Calu3 (cell line): ENCODE measurements at regions not wholly inside any gene's neighbourhood (a gene's known extent, or its start where the extent isn't known, plus 50 kb on each side); places are given as distances from the start of the nearest gene placed in this dataset.

Experiments used
- BruUV-seq: library from RNA; stranded (reverse); fragments of 400-500 nt; replicated peaks from 2 replicates; lab custom pipeline; 2021; lab: Mats Ljungman, UMichigan
- CTCF ChIA-PET: fragments of 300-600 bp; sonication (Branson Sonifier 250); formaldehyde crosslinking; loops from one replicate; lab custom pipeline; 2022; ENCODE audit warnings: antibody characterized with exemption; lab: Charles Lee
- DNase-seq: peaks from one replicate; pipeline ENCODE4 v3.0.0; 2022
- H3K27ac Mint-ChIP-seq: one replicate; pipeline ENCODE4 v1.8.0; 2022; ENCODE audit warnings: mixed read lengths; ENCODE audit not compliant: unreplicated experiment
- H3K27me3 Mint-ChIP-seq: one replicate; pipeline ENCODE4 v1.8.0; 2022; ENCODE audit warnings: mixed read lengths; ENCODE audit not compliant: unreplicated experiment
- H3K36me3 Mint-ChIP-seq: one replicate; pipeline ENCODE4 v1.8.0; 2022; ENCODE audit warnings: mild to moderate bottlenecking, moderate library complexity, mixed read lengths; ENCODE audit not compliant: insufficient read depth, unreplicated experiment
- H3K4me1 Mint-ChIP-seq: one replicate; pipeline ENCODE4 v1.8.0; 2022; ENCODE audit warnings: mild to moderate bottlenecking, low read depth, mixed read lengths; ENCODE audit not compliant: unreplicated experiment
- H3K4me3 Mint-ChIP-seq: one replicate; pipeline ENCODE4 v1.8.0; 2022; ENCODE audit warnings: mild to moderate bottlenecking, low read depth, moderate library complexity, mixed read lengths; ENCODE audit not compliant: unreplicated experiment
- H3K9me3 Mint-ChIP-seq: one replicate; pipeline ENCODE4 v1.8.0; 2022; ENCODE audit warnings: low read depth, mixed read lengths; ENCODE audit not compliant: unreplicated experiment
- CTCF ChIP-seq: fragments of 200-600 bp; IDR thresholded peaks from one replicate; pipeline ENCODE4 v1.8.0; 2022; ENCODE audit warnings: antibody characterized with exemption; ENCODE audit not compliant: unreplicated experiment
- intact Hi-C: fragments of 100-400 bp; cut with micrococcal nuclease; formaldehyde crosslinking; loops from one replicate; pipeline ENCODE4 v1.10.0; 2022; ENCODE audit not compliant: unreplicated experiment

DNA sequence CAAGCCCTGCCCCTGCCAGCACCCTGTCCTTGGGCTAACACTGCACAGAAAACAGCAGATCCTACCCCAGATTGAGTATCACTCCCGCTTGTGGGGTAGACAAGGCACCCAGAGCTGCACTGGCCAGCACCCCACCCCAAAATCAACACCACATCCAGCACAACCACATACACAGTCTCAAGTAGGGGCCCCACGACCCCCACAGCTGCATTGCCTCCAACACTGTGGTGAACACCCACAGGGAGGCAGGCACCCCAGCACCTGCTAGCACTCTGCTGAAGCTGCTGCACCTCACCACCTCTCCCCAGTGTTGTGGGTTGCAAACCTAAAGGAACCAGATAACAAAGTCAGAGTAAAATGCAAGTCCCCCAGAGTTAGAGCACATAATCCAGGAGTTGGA, 589.9 kb downstream of the PCDH19 start:
- DNase-seq = no peak
- no TSS peak for BruUV-seq
- CTCF ChIA-PET = no interaction called here

DNA sequence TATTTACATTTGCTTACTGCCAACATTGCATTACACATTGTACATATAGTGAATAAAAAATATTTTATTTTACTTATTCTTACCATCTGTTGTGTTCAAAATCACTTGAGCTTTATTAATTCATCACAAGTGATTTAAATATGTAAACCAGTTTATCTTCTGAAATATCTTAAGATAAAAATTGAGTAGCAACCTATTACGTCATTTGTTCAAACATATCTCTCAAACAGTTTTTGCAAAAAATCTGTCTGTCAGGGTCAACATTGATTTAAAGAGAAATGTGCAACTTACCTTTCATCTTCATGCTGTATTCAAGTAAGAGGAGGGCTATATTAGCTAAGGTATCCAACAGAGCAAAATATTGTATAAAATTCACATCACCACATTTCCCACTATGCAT, 610.1 kb downstream of the PCDH19 start:
- BruUV-seq = no TSS peak
- Mint-ChIP-seq H3K27me3 (no peaks in the 10 kb centered on the region), H3K36me3 (no peaks in the 10 kb centered on the region), H3K4me1 (no peaks in the 10 kb centered on the region), H3K9me3 (no peaks in the 10 kb centered on the region), H3K27ac (no peak overlapping the region), H3K4me3 (no peak overlapping the region)
- no peak for TF ChIP-seq CTCF
- intact Hi-C loops = no loop called here
- no peak for DNase-seq
- CTCF ChIA-PET = no interaction called here

More for the DNA sequence above, 589.9 kb downstream of the PCDH19 start:
- Mint-ChIP-seq H3K4me3 (no peak overlapping the region), H3K9me3 (peaks cover 11% of the 10 kb centered on the region), H3K27me3 (no peaks in the 10 kb centered on the region), H3K36me3 (no peaks in the 10 kb centered on the region), H3K4me1 (no peaks in the 10 kb centered on the region), H3K27ac (no peak overlapping the region)
- TF ChIP-seq CTCF = no peak
- intact Hi-C loops = no loop called here

DNA sequence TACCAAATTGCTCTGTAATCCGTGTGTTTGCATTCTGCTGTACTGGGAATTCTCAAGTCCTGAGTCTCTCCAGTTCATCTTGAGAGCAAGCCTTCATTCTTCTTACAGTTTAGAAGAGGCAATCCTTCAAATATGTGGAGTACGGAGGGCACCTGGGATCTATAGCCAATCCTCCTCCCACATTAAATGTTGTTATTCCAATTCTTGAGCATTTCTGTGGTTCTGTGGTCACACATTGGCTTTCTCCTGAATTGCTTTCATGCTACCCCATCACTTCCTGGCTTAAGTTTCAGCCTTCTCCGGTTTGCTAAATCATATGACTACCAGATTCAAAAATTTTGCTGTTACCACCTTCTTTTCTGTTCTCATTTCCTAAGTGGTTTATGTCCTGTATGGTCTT, 611.1 kb downstream of the PCDH19 start:
- intact Hi-C loops = no loop called here
- CTCF ChIA-PET = no interaction called here
- DNase-seq = no peak
- no peaks in the 10 kb centered on the region for H3K27me3 Mint-ChIP-seq
- H3K9me3 Mint-ChIP-seq = no peaks in the 10 kb centered on the region
- no peak for TF ChIP-seq CTCF
- H3K4me1 Mint-ChIP-seq = no peaks in the 10 kb centered on the region
- H3K4me3 Mint-ChIP-seq = no peak overlapping the region
- H3K36me3 Mint-ChIP-seq = no peaks in the 10 kb centered on the region
- no TSS peak for BruUV-seq
- H3K27ac Mint-ChIP-seq = no peak overlapping the region

- BruUV-seq = no TSS peak
- Mint-ChIP-seq H3K27me3 (no peaks in the 10 kb centered on the region), H3K9me3 (peaks cover 2% of the 10 kb centered on the region), H3K4me1 (no peaks in the 10 kb centered on the region), H3K4me3 (no peak overlapping the region), H3K36me3 (no peaks in the 10 kb centered on the region), H3K27ac (no peak overlapping the region)
- intact Hi-C loops = no loop called here
- no peak for DNase-seq
- no peak for TF ChIP-seq CTCF
- CTCF ChIA-PET = no interaction called here
Observed at GRCh38 chrX:99795495-99795894, 614.6 kb downstream of the PCDH19 start.
